Liver (tissue), 8 donors: ENCODE measurements at regions not wholly inside any gene's neighbourhood (a gene's known extent, or its start where the extent isn't known, plus 50 kb on each side); places are given as distances from the start of the nearest gene placed in this dataset.

Source experiments
- DNase-seq: peaks from one replicate; pipeline ENCODE4 v3.0.0-alpha.2; 2017; ENCODE audit warnings: low spot score
- H3K27ac ChIP-seq, 2 donors: one replicate each; pipeline ENCODE4 v1.7.0; 2013; ENCODE audit warnings: inconsistent platforms in 2 of 2, low read length in 2 of 2, control low read depth in 1 of 2, low read depth in 1 of 2, mild to moderate bottlenecking in 1 of 2
- H3K27me3 ChIP-seq, 4 donors: one replicate each; pipeline versions ENCODE4 v1.6.1 to v1.7.0; 2013; ENCODE audit warnings: low read length in 3 of 4, inconsistent platforms in 1 of 4, mild to moderate bottlenecking in 1 of 4, moderate library complexity in 1 of 4; ENCODE audit not compliant: control insufficient read depth in 4 of 4, insufficient read depth in 4 of 4
- H3K36me3 ChIP-seq, 4 donors: one replicate each; pipeline versions ENCODE4 v1.6.1 to v1.7.0; 2013; ENCODE audit warnings: low read length in 3 of 4, mild to moderate bottlenecking in 3 of 4, low read depth in 1 of 4, moderate library complexity in 1 of 4; ENCODE audit not compliant: control insufficient read depth in 4 of 4, insufficient read depth in 3 of 4
- H3K4me1 ChIP-seq, 4 donors: one replicate each; pipeline versions ENCODE4 v1.6.1 to v1.7.0; 2013; ENCODE audit warnings: low read length in 3 of 4, mild to moderate bottlenecking in 3 of 4, moderate library complexity in 1 of 4; ENCODE audit not compliant: control insufficient read depth in 4 of 4, insufficient read depth in 4 of 4
- H3K4me3 ChIP-seq, 3 donors: one replicate each; pipeline versions ENCODE4 v1.6.1 to v1.7.0; 2013; ENCODE audit warnings: low read length in 3 of 3, control low read depth in 1 of 3, low read depth in 1 of 3, mild to moderate bottlenecking in 1 of 3
- H3K9ac ChIP-seq, 2 donors: one replicate each; pipeline ENCODE4 v1.7.0; 2013; ENCODE audit warnings: low read length in 2 of 2, mild to moderate bottlenecking in 2 of 2, moderate library complexity in 2 of 2, control low read depth in 1 of 2, low read depth in 1 of 2
- H3K9me3 ChIP-seq, 4 donors: one replicate each; pipeline versions ENCODE4 v1.6.1 to v1.7.0; 2013; ENCODE audit warnings: low read length in 3 of 4; ENCODE audit not compliant: control insufficient read depth in 4 of 4
- ATF3 ChIP-seq: IDR thresholded peaks from 2 replicates; pipeline ENCODE4 v1.6.1; 2016; ENCODE audit warnings: antibody characterized with exemption
- CTCF ChIP-seq: fragments of 150-350 bp; IDR thresholded peaks from 2 replicates; pipeline ENCODE4 v1.5.1; 2017; ENCODE audit warnings: improper control_type of control experiment, low read depth, low read length; ENCODE audit not compliant: missing input control
- EGR1 ChIP-seq, 2 donors: IDR thresholded peaks; 2 replicates each; pipeline ENCODE4 v1.6.1; 2016 to 2018; ENCODE audit warnings: antibody characterized with exemption in 2 of 2, low read depth in 2 of 2
- FOXA1 ChIP-seq: IDR thresholded peaks from 2 replicates; pipeline ENCODE4 v1.6.1; 2016; ENCODE audit warnings: antibody characterized with exemption
- FOXA2 ChIP-seq: IDR thresholded peaks from 2 replicates; pipeline ENCODE4 v1.6.1; 2016; ENCODE audit warnings: antibody characterized with exemption
- GABPA ChIP-seq, 2 donors: IDR thresholded peaks in 1 of 2; conservative IDR thresholded peaks in 1 of 2; 2 replicates each; pipeline ENCODE4 v1.6.1; 2016; ENCODE audit warnings: antibody characterized with exemption in 2 of 2, mild to moderate bottlenecking in 1 of 2, moderate library complexity in 1 of 2
- HNF4A ChIP-seq, 2 donors: conservative IDR thresholded peaks; 2 replicates each; pipeline ENCODE4 v1.6.1; 2016; ENCODE audit warnings: antibody characterized with exemption in 2 of 2, mild to moderate bottlenecking in 2 of 2
- HNF4G ChIP-seq: IDR thresholded peaks from 2 replicates; pipeline ENCODE4 v1.6.1; 2016; ENCODE audit warnings: antibody characterized with exemption
- JUND ChIP-seq, 2 donors: IDR thresholded peaks; 2 replicates each; pipeline ENCODE4 v1.6.1; 2016; ENCODE audit warnings: antibody characterized with exemption in 2 of 2
- MAX ChIP-seq: IDR thresholded peaks from 2 replicates; pipeline ENCODE4 v1.6.1; 2016; ENCODE audit warnings: antibody characterized with exemption
- NR2F2 ChIP-seq: IDR thresholded peaks from 2 replicates; pipeline ENCODE4 v1.6.1; 2016; ENCODE audit warnings: antibody characterized with exemption
- RAD21 ChIP-seq, 2 donors: IDR thresholded peaks; 2 replicates each; pipeline ENCODE4 v1.6.1; 2016; ENCODE audit warnings: antibody characterized with exemption in 2 of 2, mild to moderate bottlenecking in 2 of 2
- REST ChIP-seq: IDR thresholded peaks from 2 replicates; pipeline ENCODE4 v1.6.1; 2016; ENCODE audit warnings: antibody characterized with exemption, mild to moderate bottlenecking
- RXRA ChIP-seq, 2 donors: IDR thresholded peaks; 2 replicates each; pipeline ENCODE4 v1.6.1; 2017 to 2018; ENCODE audit warnings: antibody characterized with exemption in 2 of 2, mild to moderate bottlenecking in 1 of 2
- SP1 ChIP-seq: IDR thresholded peaks from 2 replicates; pipeline ENCODE4 v1.6.1; 2018; ENCODE audit warnings: antibody characterized with exemption, mild to moderate bottlenecking
- TAF1 ChIP-seq: conservative IDR thresholded peaks from 2 replicates; pipeline ENCODE4 v1.6.1; 2016; ENCODE audit warnings: antibody characterized with exemption, mild to moderate bottlenecking
- YY1 ChIP-seq: IDR thresholded peaks from 2 replicates; pipeline ENCODE4 v1.6.1; 2016; ENCODE audit warnings: antibody characterized with exemption, mild to moderate bottlenecking
- ZBTB33 ChIP-seq: IDR thresholded peaks from 2 replicates; pipeline ENCODE4 v1.6.1; 2016; ENCODE audit warnings: antibody characterized with exemption
- WGBS: extraction: QIAGEN DNeasy Blood & Tissue Kit; methylation state at CpG from one replicate; pipeline ENCODE4 v1.1.7; 2013; 5-methylcytosine and 5-hydroxymethylcytosine counted together
- donor health status: healthy.
- donor health status: healthy.
- donor health status: healthy.
- donor health status: healthy.
- donor health status: healthy.

- 66% methylated on average over 4 of the region's 4 CpGs for WGBS
Observed at GRCh38 chr3:51588724-51589123, 50.2 kb downstream of the RAD54L2 start.

GRCh38 chr3:51591231-51591630, 52.7 kb downstream of the RAD54L2 start:
- Histone ChIP-seq H3K4me3 (no peak overlapping the region), H3K27me3 (no peaks in the 10 kb centered on the region), H3K36me3 (peaks cover 2 to 24% (median 17%) of the 10 kb centered on the region in 4 donors), H3K9me3 (no peaks in the 10 kb centered on the region), H3K27ac (no peak overlapping the region), H3K4me1 (no peaks in the 10 kb centered on the region), H3K9ac (no peak overlapping the region)
- TF ChIP-seq MAX, result no peak
- TF ChIP-seq RAD21 (IDR thresholded peaks at IDR 0.05), result no peak
- no peak for TF ChIP-seq CTCF
- WGBS, result 90% methylated on average over 5 of the region's 5 CpGs
- DNase-seq, result no peak

More at GRCh38 chr3:51588724-51589123, 50.2 kb downstream of the RAD54L2 start:
- Histone ChIP-seq H3K36me3 (peaks cover 0 to 20% (median 12%) of the 10 kb centered on the region in 4 donors), H3K4me1 (no peaks in the 10 kb centered on the region), H3K27ac (no peak overlapping the region), H3K27me3 (no peaks in the 10 kb centered on the region), H3K9me3 (no peaks in the 10 kb centered on the region), H3K4me3 (no peak overlapping the region), H3K9ac (no peak overlapping the region)
- TF ChIP-seq ATF3 (no peak), RAD21 (IDR thresholded peaks at IDR 0.05) (no peak)
- DNase-seq, result no peak

- H3K9me3 ChIP-seq, result no peaks in the 10 kb centered on the region
- peaks cover 2 to 24% (median 18%) of the 10 kb centered on the region in 4 donors for H3K36me3 ChIP-seq
- no peak overlapping the region for H3K9ac ChIP-seq
- H3K27me3 ChIP-seq, result no peaks in the 10 kb centered on the region
- 98% methylated on average over 4 of the region's 4 CpGs for WGBS
- H3K4me1 ChIP-seq, result peaks cover 0 to 2% (median 0%) of the 10 kb centered on the region in 4 donors
- H3K27ac ChIP-seq, result no peak overlapping the region
- no peak overlapping the region for H3K4me3 ChIP-seq
- no peak for DNase-seq
- TF ChIP-seq SP1 (no peak), REST (no peak), FOXA1 (no peak), CTCF (no peak), YY1 (no peak), RAD21 (IDR thresholded peaks at IDR 0.05) (no peak), GABPA (IDR thresholded peaks at IDR 0.05 in 1 of 2, conservative IDR thresholded peaks at IDR 0.05 in 1 of 2) (no peak), ATF3 (no peak), EGR1 (IDR thresholded peaks at IDR 0.05; ENCODE audit: low read depth in 2 of 2) (no peak), RXRA (IDR thresholded peaks at IDR 0.05) (no peak), TAF1 (no peak), NR2F2 (no peak), HNF4A (conservative IDR thresholded peaks at IDR 0.05) (no peak), HNF4G (no peak), FOXA2 (no peak), ZBTB33 (no peak), MAX (no peak), JUND (IDR thresholded peaks at IDR 0.05) (no peak)
Observed at GRCh38 chr3:51593697-51594096, 55.2 kb downstream of the RAD54L2 start.
